ENCODE measurements at regions not wholly inside any gene's neighbourhood (a gene's known extent, or its start where the extent isn't known, plus 50 kb on each side); places are given as distances from the start of the nearest gene placed in this dataset.

- TF ChIP-seq CEBPB (IDR thresholded peaks at IDR 0.05; ENCODE audit: low read depth, low read length): no peak
- TF ChIP-seq NANOG (IDR thresholded peaks at IDR 0.05; ENCODE audit: insufficient read depth, low read depth, low read length, poor library complexity, severe bottlenecking): no peak
- TF ChIP-seq EP300 (IDR thresholded peaks at IDR 0.05; ENCODE audit: borderline replicate concordance in 1 of 2, low read depth in 2 of 2, low read length in 2 of 2): no peak
- no peak for TF ChIP-seq SP2 (IDR thresholded peaks at IDR 0.05; ENCODE audit: low read length)
- TF ChIP-seq BCL11A (IDR thresholded peaks at IDR 0.05; ENCODE audit: low read depth in 2 of 2, low read length in 2 of 2): no peak
- TF ChIP-seq MAFK (IDR thresholded peaks at IDR 0.05; ENCODE audit: low read depth, low read length): no peak
- TF ChIP-seq CHD1 (IDR thresholded peaks at IDR 0.05; ENCODE audit: low read depth, low read length): no peak
- no peak for TF ChIP-seq SIRT6 (IDR thresholded peaks at IDR 0.05; ENCODE audit: low read length)
- TF ChIP-seq SP4 (IDR thresholded peaks at IDR 0.05; ENCODE audit: low read length): no peak
- TF ChIP-seq ATF2 (IDR thresholded peaks at IDR 0.05; ENCODE audit: low read length): no peak
- TF ChIP-seq POU5F1 (IDR thresholded peaks at IDR 0.05; ENCODE audit: low read depth, low read length): no peak
- no peak for TF ChIP-seq BACH1 (IDR thresholded peaks at IDR 0.05; ENCODE audit: low read length)
- TF ChIP-seq SRF (IDR thresholded peaks at IDR 0.05; ENCODE audit: low read depth, low read length): no peak
Observed at GRCh38 chr3:124082343-124082742, 90.4 kb upstream of the ROPN1 start (continued).
